Heart left ventricle (tissue), 13 donors: ENCODE measurements at regions not wholly inside any gene's neighbourhood (a gene's known extent, or its start where the extent isn't known, plus 50 kb on each side); places are given as distances from the start of the nearest gene placed in this dataset.

Source experiments
- POLR2A ChIP-seq, 2 donors: fragments of 450-650 bp; IDR thresholded peaks; one replicate each; pipeline ENCODE4 v1.6.1; 2017; ENCODE audit warnings: antibody characterized with exemption in 2 of 2, mild to moderate bottlenecking in 2 of 2, moderate library complexity in 2 of 2
- TF ChIP-seq, protein P1 (sequence below), 12 donors: fragments of 200-600 bp; sonication (generic) in 4 of 12; IDR thresholded peaks; one replicate each; pipeline versions ENCODE4 v1.5.0 to v1.8.0; 2018 to 2022; ENCODE audit warnings: antibody characterized with exemption in 12 of 12, mild to moderate bottlenecking in 5 of 12
- donor health status: ischemic (EF 13 %, LVEDD 7.1; RV severe dilation, severe dysfunction).
- donor health status: DM: no; HTN: yes; CAD: no.
- donor health status: DM: no; HTN: no; CAD: no.
- donor health status: ischemic (EF 25% LVEDD 6.9; RV normal size, moderate dysfunction).
- donor health status: ischemic (EF 25% LVEDD 5.7; RV mildly dilated, moderate dysfunction).
- donor health status: ischemic (EF 35%, LVEDD 5.7; RV mildly dilated, moderate dysfunction).
- donor health status: nonischemic (EF 11% LVEDD 7.7; RV severe dilation, severe dysfunction).
- donor health status: DM: yes; HTN: yes; CAD: no.
- donor health status: PGD.
- donor health status: ischemic (EF 29% LVEDD 5.4; RV normal size, mild dysfunction).
- donor health status: nonischemic (EF 23%, LVEDD 6.1; RV moderate dilation, normal function).

DNA sequence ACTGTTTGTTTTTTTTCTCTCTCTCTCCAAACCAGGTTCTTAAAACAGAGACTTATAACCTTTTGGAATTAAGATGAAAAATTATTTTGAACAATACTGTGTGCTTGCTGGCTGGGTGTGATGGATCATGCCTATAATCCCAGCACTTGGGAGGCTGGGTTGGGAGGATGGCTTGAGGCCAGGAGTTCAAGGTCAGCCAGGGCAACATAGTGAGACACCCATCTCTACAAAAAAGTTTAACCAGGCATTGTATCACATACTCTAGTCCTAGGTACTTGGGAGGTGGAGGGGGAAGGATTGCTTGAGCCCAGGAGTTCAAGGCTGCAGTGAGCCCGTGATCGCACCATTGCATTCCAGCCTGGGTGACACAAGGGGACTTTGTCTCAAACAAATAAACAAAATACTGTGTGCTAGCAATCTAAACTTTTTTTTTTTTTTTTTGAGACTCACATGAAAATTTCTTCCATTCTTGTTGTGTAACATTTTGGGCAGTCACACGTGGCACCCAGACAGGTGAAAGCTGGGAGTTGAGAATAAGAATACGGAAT lies 379.6 kb downstream of the ETNK1 start:
- TF ChIP-seq POLR2A (IDR thresholded peaks at IDR 0.05) = no peak
- TF ChIP-seq, protein P1, sequence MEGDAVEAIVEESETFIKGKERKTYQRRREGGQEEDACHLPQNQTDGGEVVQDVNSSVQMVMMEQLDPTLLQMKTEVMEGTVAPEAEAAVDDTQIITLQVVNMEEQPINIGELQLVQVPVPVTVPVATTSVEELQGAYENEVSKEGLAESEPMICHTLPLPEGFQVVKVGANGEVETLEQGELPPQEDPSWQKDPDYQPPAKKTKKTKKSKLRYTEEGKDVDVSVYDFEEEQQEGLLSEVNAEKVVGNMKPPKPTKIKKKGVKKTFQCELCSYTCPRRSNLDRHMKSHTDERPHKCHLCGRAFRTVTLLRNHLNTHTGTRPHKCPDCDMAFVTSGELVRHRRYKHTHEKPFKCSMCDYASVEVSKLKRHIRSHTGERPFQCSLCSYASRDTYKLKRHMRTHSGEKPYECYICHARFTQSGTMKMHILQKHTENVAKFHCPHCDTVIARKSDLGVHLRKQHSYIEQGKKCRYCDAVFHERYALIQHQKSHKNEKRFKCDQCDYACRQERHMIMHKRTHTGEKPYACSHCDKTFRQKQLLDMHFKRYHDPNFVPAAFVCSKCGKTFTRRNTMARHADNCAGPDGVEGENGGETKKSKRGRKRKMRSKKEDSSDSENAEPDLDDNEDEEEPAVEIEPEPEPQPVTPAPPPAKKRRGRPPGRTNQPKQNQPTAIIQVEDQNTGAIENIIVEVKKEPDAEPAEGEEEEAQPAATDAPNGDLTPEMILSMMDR (IDR thresholded peaks at IDR 0.05) = no peak
